Astrocyte (in vitro differentiated cells and primary cell): ENCODE measurements at regions not wholly inside any gene's neighbourhood (a gene's known extent, or its start where the extent isn't known, plus 50 kb on each side); places are given as distances from the start of the nearest gene placed in this dataset.

Experiments used
- CTCF ChIP-seq: IDR thresholded peaks from 2 replicates; pipeline ENCODE4 v1.5.1; 2011; ENCODE audit warnings: low read depth, mild to moderate bottlenecking, inconsistent platforms, low read length, moderate library complexity; ENCODE audit not compliant: insufficient read depth
- EZH2 ChIP-seq: IDR thresholded peaks from 2 replicates; pipeline ENCODE4 v1.6.1; 2012; ENCODE audit warnings: mild to moderate bottlenecking, low read length, inconsistent platforms; ENCODE audit not compliant: insufficient read depth

GRCh38 chr4:157886645-157887044, 286.2 kb downstream of the GASK1B start:
- TF ChIP-seq EZH2, result no peak
- no peak for TF ChIP-seq CTCF
